Lower leg skin (tissue), 3 donors: ENCODE measurements at regions not wholly inside any gene's neighbourhood (a gene's known extent, or its start where the extent isn't known, plus 50 kb on each side); places are given as distances from the start of the nearest gene placed in this dataset.

Experiments used
- POLR2A ChIP-seq, 2 donors: fragments of 450-650 bp; IDR thresholded peaks; one replicate each; pipeline ENCODE4 v1.6.1; 2016 to 2017; ENCODE audit warnings: antibody characterized with exemption in 2 of 2, mild to moderate bottlenecking in 1 of 2, moderate library complexity in 1 of 2
- TF ChIP-seq, protein P1 (sequence below), 3 donors: fragments of 450-650 bp; IDR thresholded peaks; one replicate each; pipeline ENCODE4 v1.5.1; 2016; ENCODE audit warnings: antibody characterized with exemption in 3 of 3, mild to moderate bottlenecking in 3 of 3, moderate library complexity in 2 of 3

DNA sequence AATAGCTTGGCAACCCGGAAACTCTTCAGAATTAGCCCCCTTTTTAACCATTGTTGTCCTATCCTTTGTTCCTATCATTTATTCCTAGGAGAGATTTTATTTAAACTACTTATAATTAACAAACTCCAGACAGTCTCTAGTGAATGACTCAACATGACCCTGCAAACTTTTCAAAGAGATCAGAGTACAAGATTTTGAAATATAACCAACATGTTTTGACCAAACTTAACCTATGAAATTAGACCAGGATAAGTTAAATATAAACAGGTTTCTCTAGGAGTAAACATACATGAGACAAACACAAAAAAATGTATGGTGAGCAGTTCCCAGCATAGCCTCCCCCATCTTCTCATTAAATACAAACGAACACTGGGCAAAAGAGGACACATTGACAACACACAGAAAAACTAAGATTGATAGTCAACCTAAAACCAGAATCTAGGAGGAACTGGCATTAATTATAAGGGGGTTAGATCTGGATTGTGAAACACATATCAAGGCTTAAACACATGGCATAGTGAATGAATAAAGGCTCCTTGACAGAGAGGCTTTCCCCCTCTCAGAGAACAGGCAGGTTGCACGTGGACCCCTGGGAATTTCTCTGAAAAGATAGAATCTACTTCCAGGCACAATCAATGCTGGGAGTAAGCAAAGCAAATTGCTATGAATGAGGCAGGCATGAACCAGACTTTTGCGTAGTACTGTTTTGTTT is 284.1 kb downstream of the IRS1 start:
- TF ChIP-seq POLR2A (IDR thresholded peaks at IDR 0.05) = no peak
- TF ChIP-seq, protein P1, sequence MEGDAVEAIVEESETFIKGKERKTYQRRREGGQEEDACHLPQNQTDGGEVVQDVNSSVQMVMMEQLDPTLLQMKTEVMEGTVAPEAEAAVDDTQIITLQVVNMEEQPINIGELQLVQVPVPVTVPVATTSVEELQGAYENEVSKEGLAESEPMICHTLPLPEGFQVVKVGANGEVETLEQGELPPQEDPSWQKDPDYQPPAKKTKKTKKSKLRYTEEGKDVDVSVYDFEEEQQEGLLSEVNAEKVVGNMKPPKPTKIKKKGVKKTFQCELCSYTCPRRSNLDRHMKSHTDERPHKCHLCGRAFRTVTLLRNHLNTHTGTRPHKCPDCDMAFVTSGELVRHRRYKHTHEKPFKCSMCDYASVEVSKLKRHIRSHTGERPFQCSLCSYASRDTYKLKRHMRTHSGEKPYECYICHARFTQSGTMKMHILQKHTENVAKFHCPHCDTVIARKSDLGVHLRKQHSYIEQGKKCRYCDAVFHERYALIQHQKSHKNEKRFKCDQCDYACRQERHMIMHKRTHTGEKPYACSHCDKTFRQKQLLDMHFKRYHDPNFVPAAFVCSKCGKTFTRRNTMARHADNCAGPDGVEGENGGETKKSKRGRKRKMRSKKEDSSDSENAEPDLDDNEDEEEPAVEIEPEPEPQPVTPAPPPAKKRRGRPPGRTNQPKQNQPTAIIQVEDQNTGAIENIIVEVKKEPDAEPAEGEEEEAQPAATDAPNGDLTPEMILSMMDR (IDR thresholded peaks at IDR 0.05) = no peak
